H1 (cell line): ENCODE measurements at regions not wholly inside any gene's neighbourhood (a gene's known extent, or its start where the extent isn't known, plus 50 kb on each side); places are given as distances from the start of the nearest gene placed in this dataset.

Experiments used
- CREB1 ChIP-seq: IDR thresholded peaks from 2 replicates; pipeline ENCODE4 v1.6.1; 2012; ENCODE audit warnings: inconsistent platforms
- EP300 ChIP-seq, 2 experiments: IDR thresholded peaks; 1 replicate in 1 of 2; 2 replicates in 1 of 2; pipeline ENCODE4 v1.6.1; 2011 to 2012; ENCODE audit warnings: low read depth in 2 of 2, low read length in 2 of 2, mild to moderate bottlenecking in 2 of 2, borderline replicate concordance in 1 of 2, inconsistent platforms in 1 of 2, moderate library complexity in 1 of 2
- EZH2 ChIP-seq: fragments of 200-600 bp; sonication (generic); IDR thresholded peaks from 2 replicates; pipeline ENCODE4 v1.7.1; 2012; ENCODE audit warnings: low read depth, mild to moderate bottlenecking, moderate library complexity, low read length, inconsistent platforms; ENCODE audit not compliant: severe bottlenecking
- KDM4A ChIP-seq: IDR thresholded peaks from one replicate; pipeline ENCODE4 v1.7.1; 2012; ENCODE audit warnings: low read depth, mild to moderate bottlenecking, moderate library complexity, low read length, inconsistent platforms; ENCODE audit not compliant: severe bottlenecking
- POLR2AphosphoS5 ChIP-seq: IDR thresholded peaks from 2 replicates; pipeline ENCODE4 v1.6.1; 2011; ENCODE audit warnings: low read depth, low read length
- POU5F1 ChIP-seq: IDR thresholded peaks from 2 replicates; pipeline ENCODE4 v1.6.1; 2011; ENCODE audit warnings: low read depth, mild to moderate bottlenecking, low read length, moderate library complexity
- TF ChIP-seq, protein P1 (sequence below): IDR thresholded peaks from 2 replicates; pipeline ENCODE4 v1.6.1; 2012; ENCODE audit warnings: inconsistent platforms

DNA sequence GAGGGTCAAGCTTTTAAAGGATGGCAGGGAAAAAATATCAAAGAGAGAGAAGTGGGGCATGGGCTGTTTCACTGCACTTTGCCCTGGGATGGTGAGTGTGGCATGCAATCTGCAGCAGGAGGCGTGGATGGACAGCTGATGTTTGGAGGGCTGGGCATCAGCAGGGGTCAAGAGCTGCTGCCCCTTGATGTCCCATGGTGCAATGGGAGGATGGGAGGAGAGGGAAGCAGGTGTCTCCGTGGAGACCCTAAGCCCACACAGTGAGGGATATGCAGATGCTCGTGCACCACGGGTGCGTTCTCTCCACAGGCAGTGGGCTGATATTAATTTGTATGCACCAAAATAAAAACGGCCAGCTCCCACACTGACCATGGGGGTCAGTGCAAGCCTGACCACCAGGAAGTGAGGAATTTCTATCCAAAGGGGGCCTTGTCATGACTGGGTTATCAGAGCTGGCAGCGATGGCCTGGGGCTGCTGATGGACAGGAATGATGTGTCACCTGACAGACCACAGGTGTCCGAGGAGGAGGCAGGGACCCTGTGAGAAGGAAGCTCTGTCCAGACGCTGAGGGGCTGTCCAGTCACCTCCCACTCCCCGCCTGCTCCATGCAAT lies 183.6 kb downstream of the IRF8 start (continued):
- TF ChIP-seq KDM4A (no peak), POLR2AphosphoS5 (no peak), CREB1 (no peak), EP300 (IDR thresholded peaks at IDR 0.05; ENCODE audit: borderline replicate concordance in 1 of 2, low read depth in 2 of 2, low read length in 2 of 2) (no peak), POU5F1 (no peak), EZH2 (no peak)
- TF ChIP-seq, protein P1, sequence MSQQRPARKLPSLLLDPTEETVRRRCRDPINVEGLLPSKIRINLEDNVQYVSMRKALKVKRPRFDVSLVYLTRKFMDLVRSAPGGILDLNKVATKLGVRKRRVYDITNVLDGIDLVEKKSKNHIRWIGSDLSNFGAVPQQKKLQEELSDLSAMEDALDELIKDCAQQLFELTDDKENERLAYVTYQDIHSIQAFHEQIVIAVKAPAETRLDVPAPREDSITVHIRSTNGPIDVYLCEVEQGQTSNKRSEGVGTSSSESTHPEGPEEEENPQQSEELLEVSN: no peak
